IMR-90 (cell line): ENCODE measurements at regions not wholly inside any gene's neighbourhood (a gene's known extent, or its start where the extent isn't known, plus 50 kb on each side); places are given as distances from the start of the nearest gene placed in this dataset.

ENCODE experiments used
- ATAC-seq: fragments of 200-7000 bp; cut with Tn5 transposase; 2 replicates; pipeline ENCODE4 v1.9.1; 2020; ENCODE audit warnings: low read depth, mild to moderate bottlenecking, moderate library complexity
- BruUV-seq: library from RNA; stranded (reverse); fragments of 400-500 nt; replicated peaks from 2 replicates; lab custom pipeline; 2021; lab: Mats Ljungman, UMichigan
- CTCF ChIA-PET: fragments of 300-600 bp; formaldehyde crosslinking; extraction: SDS; loops from one replicate; lab custom pipeline; 2021; ENCODE audit warnings: antibody characterized with exemption; lab: Yijun Ruan, JAX
- POLR2A ChIA-PET: fragments of 300-600 bp; sonication (Branson Sonifier 250); formaldehyde crosslinking; loops from one replicate; lab custom pipeline; 2022; ENCODE audit warnings: antibody characterized with exemption; ENCODE audit not compliant: unreplicated experiment; lab: Charles Lee
- DNase-seq: peaks from one replicate; pipeline ENCODE4 v3.0.0; 2013
- H2AFZ ChIP-seq: replicated peaks from 2 replicates; pipeline ENCODE3; 2013; ENCODE audit warnings: low read length, mild to moderate bottlenecking; ENCODE audit not compliant: poor library complexity
- H2AK5ac ChIP-seq: 2 replicates; pipeline ENCODE4 v1.6.1; 2013; ENCODE audit warnings: low read depth, low read length, inconsistent platforms
- H2AK9ac ChIP-seq: replicated peaks from 2 replicates; pipeline ENCODE3; 2013; ENCODE audit warnings: mild to moderate bottlenecking, low read depth, low read length, moderate library complexity; ENCODE audit not compliant: poor library complexity
- H2BK120ac ChIP-seq: 2 replicates; pipeline ENCODE4 v1.6.1; 2013; ENCODE audit warnings: low read depth, low read length, inconsistent platforms
- H2BK15ac ChIP-seq: 3 replicates; pipeline ENCODE4 v1.6.1; 2013; ENCODE audit warnings: low read depth, low read length, inconsistent platforms
- H2BK20ac ChIP-seq: 2 replicates; pipeline ENCODE4 v1.6.1; 2013; ENCODE audit warnings: low read depth, mild to moderate bottlenecking, inconsistent platforms, low read length, moderate library complexity
- H2BK5ac ChIP-seq: 2 replicates; pipeline ENCODE4 v1.6.1; 2013; ENCODE audit warnings: mild to moderate bottlenecking, low read depth, low read length, inconsistent platforms; ENCODE audit not compliant: poor library complexity, severe bottlenecking
- H3K14ac ChIP-seq: replicated peaks from 2 replicates; pipeline ENCODE4 v1.6.1; 2013; ENCODE audit warnings: low read depth, low read length, inconsistent platforms
- H3K18ac ChIP-seq: 2 replicates; pipeline ENCODE4 v1.6.1; 2013; ENCODE audit warnings: low read depth, low read length, control low read depth
- H3K23ac ChIP-seq: 2 replicates; pipeline ENCODE4 v1.6.1; 2013; ENCODE audit warnings: low read depth, low read length, inconsistent platforms
- H3K27ac ChIP-seq: 2 replicates; pipeline ENCODE4 v1.5.1; 2013; ENCODE audit warnings: mild to moderate bottlenecking, control low read depth, low read length; ENCODE audit not compliant: insufficient read depth
- H3K27me3 ChIP-seq: 2 replicates; pipeline ENCODE4 v1.6.1; 2013; ENCODE audit warnings: low read length; ENCODE audit not compliant: control insufficient read depth, insufficient read depth
- H3K36me3 ChIP-seq: 2 replicates; pipeline ENCODE4 v1.6.1; 2013; ENCODE audit warnings: low read length, mixed read lengths; ENCODE audit not compliant: control insufficient read depth, insufficient read depth
- H3K4ac ChIP-seq: 2 replicates; pipeline ENCODE4 v1.6.1; 2013; ENCODE audit warnings: low read depth, low read length, inconsistent platforms
- H3K4me1 ChIP-seq: 2 replicates; pipeline ENCODE4 v1.6.1; 2013; ENCODE audit warnings: low read length, mixed read lengths; ENCODE audit not compliant: control insufficient read depth, insufficient read depth
- H3K4me2 ChIP-seq: 2 replicates; pipeline ENCODE4 v1.6.1; 2013; ENCODE audit warnings: low read depth, mild to moderate bottlenecking, control low read depth, low read length, moderate library complexity
- H3K4me3 ChIP-seq: 2 replicates; pipeline ENCODE4 v1.5.1; 2013; ENCODE audit warnings: low read depth, mild to moderate bottlenecking, control low read depth, low read length, moderate library complexity; ENCODE audit not compliant: insufficient read depth
- H3K56ac ChIP-seq: 2 replicates; pipeline ENCODE4 v1.6.1; 2013; ENCODE audit warnings: low read length, inconsistent platforms; ENCODE audit not compliant: insufficient read depth; ENCODE audit errors: extremely low read depth
- H3K79me1 ChIP-seq, 2 experiments: 2 replicates each; pipeline ENCODE4 v1.6.1; 2013; ENCODE audit warnings: low read length in 2 of 2, inconsistent platforms in 1 of 2, low read depth in 1 of 2
- H3K9ac ChIP-seq: 2 replicates; pipeline ENCODE4 v1.6.1; 2013; ENCODE audit warnings: low read depth, low read length, control low read depth
- H3K9me1 ChIP-seq: 2 replicates; pipeline ENCODE4 v1.6.1; 2013; ENCODE audit warnings: low read length, inconsistent platforms; ENCODE audit not compliant: insufficient read depth
- H3K9me3 ChIP-seq: 2 replicates; pipeline ENCODE4 v1.6.1; 2013; ENCODE audit warnings: low read length; ENCODE audit not compliant: control insufficient read depth, insufficient read depth
- H4K20me1 ChIP-seq: 2 replicates; pipeline ENCODE4 v1.6.1; 2013; ENCODE audit warnings: low read length, inconsistent platforms; ENCODE audit not compliant: insufficient read depth
- H4K5ac ChIP-seq: 2 replicates; pipeline ENCODE4 v1.6.1; 2013; ENCODE audit warnings: mild to moderate bottlenecking, low read depth, low read length, control low read depth
- H4K8ac ChIP-seq, 2 experiments: 2 replicates each; pipeline ENCODE4 v1.6.1; 2013; ENCODE audit warnings: low read depth in 2 of 2, low read length in 2 of 2, control low read depth in 1 of 2, inconsistent platforms in 1 of 2
- H4K91ac ChIP-seq: 2 replicates; pipeline ENCODE4 v1.6.1; 2013; ENCODE audit warnings: low read depth, low read length, inconsistent platforms; ENCODE audit not compliant: insufficient read depth
- CHD1 ChIP-seq: IDR thresholded peaks from 2 replicates; pipeline ENCODE4 v1.6.1; 2012; ENCODE audit warnings: low read depth, low read length, improper control_type of control experiment
- MAFK ChIP-seq: IDR thresholded peaks from 2 replicates; pipeline ENCODE4 v1.6.1; 2012; ENCODE audit warnings: low read depth, low read length, improper control_type of control experiment
- WGBS, 2 experiments: methylation state at CpG; one replicate each; pipeline versions ENCODE4 v1.1.5 to v1.1.7; 2013; ENCODE audit warnings: missing lambda C conversion rate in 2 of 2; ENCODE audit not compliant: insufficient read length in 1 of 2; ENCODE audit errors: extremely low coverage in 2 of 2; 5-methylcytosine and 5-hydroxymethylcytosine counted together
- dilution Hi-C: fragments of 300-500 bp; cut with HindIII; formaldehyde crosslinking; loops from one replicate; pipeline ENCODE4 v1.14.3; 2018; ENCODE audit warnings: low sequenced_read_pairs; ENCODE audit not compliant: unreplicated experiment
- in situ Hi-C: fragments of 300-500 bp; cut with MboI; formaldehyde crosslinking; loops from 3 replicates; pipeline ENCODE4 v1.14.3; 2019; ENCODE audit warnings: low sequenced_read_pairs, inconsistent platforms, mixed read lengths
- intact Hi-C: fragments of 100-400 bp; cut with micrococcal nuclease; formaldehyde crosslinking; loops from 2 replicates; pipeline ENCODE4 v1.10.0; 2022
- TF ChIP-seq, protein P1 (sequence below): fragments of 150-350 bp; IDR thresholded peaks from 2 replicates; pipeline ENCODE4 v1.6.1; 2016; ENCODE audit warnings: low read depth, mild to moderate bottlenecking, low read length, moderate library complexity, borderline replicate concordance

DNA sequence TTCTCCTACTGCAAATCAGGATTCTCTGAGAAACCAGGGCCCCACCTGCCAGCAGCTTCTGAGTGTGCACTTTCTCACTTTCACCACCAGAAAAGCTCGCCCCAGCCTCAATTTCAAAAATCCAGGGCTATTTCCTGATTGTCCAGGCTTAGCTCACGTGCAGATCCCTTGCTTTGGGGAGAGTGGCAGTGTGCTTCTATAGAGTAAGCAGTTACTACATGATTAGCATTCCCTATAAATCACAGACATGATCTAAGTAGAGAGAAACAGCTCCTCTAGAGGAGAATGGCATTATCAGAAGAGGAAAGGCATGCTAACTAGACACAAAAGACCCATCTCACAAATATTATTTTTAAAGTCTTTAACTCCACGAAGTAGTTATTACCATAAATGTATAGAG lies 456.0 kb upstream of the PKN2 start:
- H4K8ac ChIP-seq: no peak overlapping the region
- H3K27me3 ChIP-seq: no peaks in the 10 kb centered on the region
- H2AK9ac ChIP-seq: no peak overlapping the region
- H3K23ac ChIP-seq: no peak overlapping the region
- no peak overlapping the region for H2AFZ ChIP-seq
- no peak overlapping the region for H3K14ac ChIP-seq
- no peak overlapping the region for H2BK120ac ChIP-seq
- H3K27ac ChIP-seq: no peak overlapping the region
- H4K91ac ChIP-seq: no peak overlapping the region
- no CpG with 5 or more reads among the region's 3 CpGs for WGBS, 2 experiments
- ChIA-PET POLR2A (no interaction called here), CTCF (no interaction called here)
- no peak overlapping the region for H2BK20ac ChIP-seq
- in situ Hi-C loops (no loop called here), intact Hi-C loops (no loop called here), dilution Hi-C loops (no loop called here)
- H3K36me3 ChIP-seq: no peaks in the 10 kb centered on the region
- no peak overlapping the region for H2BK5ac ChIP-seq
- no peak overlapping the region for H4K5ac ChIP-seq
- H3K9me3 ChIP-seq: no peaks in the 10 kb centered on the region
- H3K4me1 ChIP-seq: no peaks in the 10 kb centered on the region
- no peak overlapping the region for H3K4me2 ChIP-seq
- H4K20me1 ChIP-seq: no peaks in the 10 kb centered on the region
- no peak overlapping the region for H3K56ac ChIP-seq
- no peaks in the 10 kb centered on the region for H3K9me1 ChIP-seq
- DNase-seq (no peak), ATAC-seq (no peak)
- H3K79me1 ChIP-seq: no peaks in the 10 kb centered on the region
- H3K4me3 ChIP-seq: no peak overlapping the region
- BruUV-seq: no TSS peak
- H2AK5ac ChIP-seq: no peak overlapping the region
- no peak overlapping the region for H3K9ac ChIP-seq
- no peak overlapping the region for H3K18ac ChIP-seq
- no peak overlapping the region for H3K4ac ChIP-seq
- H2BK15ac ChIP-seq: no peak overlapping the region
- TF ChIP-seq CHD1 (no peak), MAFK (no peak)
- TF ChIP-seq, protein P1, sequence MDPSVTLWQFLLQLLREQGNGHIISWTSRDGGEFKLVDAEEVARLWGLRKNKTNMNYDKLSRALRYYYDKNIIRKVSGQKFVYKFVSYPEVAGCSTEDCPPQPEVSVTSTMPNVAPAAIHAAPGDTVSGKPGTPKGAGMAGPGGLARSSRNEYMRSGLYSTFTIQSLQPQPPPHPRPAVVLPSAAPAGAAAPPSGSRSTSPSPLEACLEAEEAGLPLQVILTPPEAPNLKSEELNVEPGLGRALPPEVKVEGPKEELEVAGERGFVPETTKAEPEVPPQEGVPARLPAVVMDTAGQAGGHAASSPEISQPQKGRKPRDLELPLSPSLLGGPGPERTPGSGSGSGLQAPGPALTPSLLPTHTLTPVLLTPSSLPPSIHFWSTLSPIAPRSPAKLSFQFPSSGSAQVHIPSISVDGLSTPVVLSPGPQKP: no peak
